ENCODE measurements at regions not wholly inside any gene's neighbourhood (a gene's known extent, or its start where the extent isn't known, plus 50 kb on each side); places are given as distances from the start of the nearest gene placed in this dataset.

GRCh38 chr1:4554271-4554865 is 100.0 kb upstream of the AJAP1 start:
- H3K9me3 ChIP-seq (ENCODE audit: control insufficient read depth in 4 of 4, low read length in 3 of 4), result no peaks in the 10 kb centered on the region
- WGBS, result 72% methylated on average over 12 of the region's 12 CpGs
- H3K27ac ChIP-seq (ENCODE audit: low read depth in 1 of 2, low read length in 2 of 2), result no peak overlapping the region

GRCh38 chr1:4557949-4558348 is 96.5 kb upstream of the AJAP1 start:
- Histone ChIP-seq H3K27ac (ENCODE audit: low read depth in 1 of 2, low read length in 2 of 2) (no peak overlapping the region), H3K4me3 (ENCODE audit: low read depth in 1 of 3, low read length in 3 of 3) (no peak overlapping the region), H3K27me3 (ENCODE audit: control insufficient read depth in 4 of 4, insufficient read depth in 4 of 4, low read length in 3 of 4) (peaks cover 0 to 4% (median 0%) of the 10 kb centered on the region in 4 donors), H3K36me3 (ENCODE audit: control insufficient read depth in 4 of 4, insufficient read depth in 3 of 4, low read depth in 1 of 4, low read length in 3 of 4) (no peaks in the 10 kb centered on the region), H3K9me3 (ENCODE audit: control insufficient read depth in 4 of 4, low read length in 3 of 4) (no peaks in the 10 kb centered on the region), H3K9ac (ENCODE audit: low read depth in 1 of 2, low read length in 2 of 2) (no peak overlapping the region), H3K4me1 (ENCODE audit: control insufficient read depth in 4 of 4, insufficient read depth in 4 of 4, low read length in 3 of 4) (no peaks in the 10 kb centered on the region)
- DNase-seq (ENCODE audit: low spot score), result no peak
- TF ChIP-seq JUND (IDR thresholded peaks at IDR 0.05), result no peak
- TF ChIP-seq HNF4A (conservative IDR thresholded peaks at IDR 0.05), result no peak
- no peak for TF ChIP-seq CTCF (IDR thresholded peaks at IDR 0.05; ENCODE audit: low read depth, low read length, missing input control)
- TF ChIP-seq REST (IDR thresholded peaks at IDR 0.05), result no peak
- TF ChIP-seq NR2F2 (IDR thresholded peaks at IDR 0.05), result no peak
- no peak for TF ChIP-seq RXRA (IDR thresholded peaks at IDR 0.05)
- TF ChIP-seq ZBTB33 (IDR thresholded peaks at IDR 0.05), result no peak
- TF ChIP-seq GABPA (IDR thresholded peaks at IDR 0.05 in 1 of 2, conservative IDR thresholded peaks at IDR 0.05 in 1 of 2), result no peak
- no peak for TF ChIP-seq EGR1 (IDR thresholded peaks at IDR 0.05; ENCODE audit: low read depth in 2 of 2)
- TF ChIP-seq ATF3 (IDR thresholded peaks at IDR 0.05), result no peak
- no peak for TF ChIP-seq FOXA2 (IDR thresholded peaks at IDR 0.05)
- TF ChIP-seq TAF1 (conservative IDR thresholded peaks at IDR 0.05), result no peak
- 53% methylated on average over 5 of the region's 5 CpGs for WGBS

More at GRCh38 chr1:4554271-4554865, 100.0 kb upstream of the AJAP1 start:
- Histone ChIP-seq H3K4me3 (ENCODE audit: low read depth in 1 of 3, low read length in 3 of 3) (no peak overlapping the region), H3K9ac (ENCODE audit: low read depth in 1 of 2, low read length in 2 of 2) (no peak overlapping the region), H3K27me3 (ENCODE audit: control insufficient read depth in 4 of 4, insufficient read depth in 4 of 4, low read length in 3 of 4) (peaks cover 0 to 4% (median 0%) of the 10 kb centered on the region in 4 donors), H3K4me1 (ENCODE audit: control insufficient read depth in 4 of 4, insufficient read depth in 4 of 4, low read length in 3 of 4) (no peaks in the 10 kb centered on the region), H3K36me3 (ENCODE audit: control insufficient read depth in 4 of 4, insufficient read depth in 3 of 4, low read depth in 1 of 4, low read length in 3 of 4) (no peaks in the 10 kb centered on the region)
- no peak for DNase-seq (ENCODE audit: low spot score)
- TF ChIP-seq FOXA2 (IDR thresholded peaks at IDR 0.05) (no peak), MAX (IDR thresholded peaks at IDR 0.05) (no peak), YY1 (IDR thresholded peaks at IDR 0.05) (no peak), TAF1 (conservative IDR thresholded peaks at IDR 0.05) (no peak)
